Neural progenitor cell (in vitro differentiated cells): ENCODE measurements at regions not wholly inside any gene's neighbourhood (a gene's known extent, or its start where the extent isn't known, plus 50 kb on each side); places are given as distances from the start of the nearest gene placed in this dataset.

Experiments used
- CTCF ChIP-seq: fragments of 200-600 bp; sonication (generic); IDR thresholded peaks from 2 replicates; pipeline ENCODE4 v1.5.1; 2017; ENCODE audit warnings: antibody characterized with exemption, mild to moderate bottlenecking
- EZH2 ChIP-seq: fragments of 200-600 bp; sonication (generic); IDR thresholded peaks from 2 replicates; pipeline ENCODE4 v1.6.1; 2017; ENCODE audit warnings: antibody characterized with exemption, mild to moderate bottlenecking, moderate library complexity

- no peak for TF ChIP-seq CTCF
- no peak for TF ChIP-seq EZH2
These were observed 829.7 kb downstream of the CDH11 start for GRCh38 chr16:64292161-64292560.
